ENCODE measurements at regions not wholly inside any gene's neighbourhood (a gene's known extent, or its start where the extent isn't known, plus 50 kb on each side); places are given as distances from the start of the nearest gene placed in this dataset.
"Not testable (repeated sequence)": the region's sequence is repeated elsewhere in the genome, so short reads cannot be mapped to it uniquely, and the experiment has no call there.

- Histone ChIP-seq H3K4me3 (no peak overlapping the region), H3K36me3 (no peaks in the 10 kb centered on the region), H3K27me3 (replicated peaks; ENCODE audit: insufficient read depth) (no peaks in the 10 kb centered on the region), H3K4me1 (replicated peaks) (no peaks in the 10 kb centered on the region), H3K27ac (no peak overlapping the region), H3K9me3 (no peaks in the 10 kb centered on the region)
- TF ChIP-seq POLR2AphosphoS5 (IDR thresholded peaks at IDR 0.05) (no peak), POLR2A (IDR thresholded peaks at IDR 0.05) (no peak)
- TF ChIP-seq, protein P1, sequence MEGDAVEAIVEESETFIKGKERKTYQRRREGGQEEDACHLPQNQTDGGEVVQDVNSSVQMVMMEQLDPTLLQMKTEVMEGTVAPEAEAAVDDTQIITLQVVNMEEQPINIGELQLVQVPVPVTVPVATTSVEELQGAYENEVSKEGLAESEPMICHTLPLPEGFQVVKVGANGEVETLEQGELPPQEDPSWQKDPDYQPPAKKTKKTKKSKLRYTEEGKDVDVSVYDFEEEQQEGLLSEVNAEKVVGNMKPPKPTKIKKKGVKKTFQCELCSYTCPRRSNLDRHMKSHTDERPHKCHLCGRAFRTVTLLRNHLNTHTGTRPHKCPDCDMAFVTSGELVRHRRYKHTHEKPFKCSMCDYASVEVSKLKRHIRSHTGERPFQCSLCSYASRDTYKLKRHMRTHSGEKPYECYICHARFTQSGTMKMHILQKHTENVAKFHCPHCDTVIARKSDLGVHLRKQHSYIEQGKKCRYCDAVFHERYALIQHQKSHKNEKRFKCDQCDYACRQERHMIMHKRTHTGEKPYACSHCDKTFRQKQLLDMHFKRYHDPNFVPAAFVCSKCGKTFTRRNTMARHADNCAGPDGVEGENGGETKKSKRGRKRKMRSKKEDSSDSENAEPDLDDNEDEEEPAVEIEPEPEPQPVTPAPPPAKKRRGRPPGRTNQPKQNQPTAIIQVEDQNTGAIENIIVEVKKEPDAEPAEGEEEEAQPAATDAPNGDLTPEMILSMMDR (IDR thresholded peaks at IDR 0.05): no peak
- intact Hi-C loops (cut with DNase I): no loop called here
- no peak for DNase-seq (ENCODE audit: low spot score)
These were observed 473.0 kb downstream of the PLK2 start for GRCh38 chr5:57986761-57987341.

GRCh38 chr5:57983426-57983825, 476.5 kb downstream of the PLK2 start:
- TF ChIP-seq POLR2A (IDR thresholded peaks at IDR 0.05) (no peak), POLR2AphosphoS5 (IDR thresholded peaks at IDR 0.05) (no peak)
- TF ChIP-seq, protein P1 (IDR thresholded peaks at IDR 0.05): no peak
- Histone ChIP-seq H3K27me3 (replicated peaks; ENCODE audit: insufficient read depth) (no peaks in the 10 kb centered on the region), H3K4me1 (replicated peaks) (no peaks in the 10 kb centered on the region), H3K4me3 (no peak overlapping the region), H3K27ac (no peak overlapping the region), H3K36me3 (no peaks in the 10 kb centered on the region), H3K9me3 (no peaks in the 10 kb centered on the region)
- intact Hi-C loops (cut with DNase I): no loop called here
- 43% methylated on average over 2 of the region's 2 CpGs for WGBS
- no peak for DNase-seq (ENCODE audit: low spot score)

- Histone ChIP-seq H3K27me3 (replicated peaks; ENCODE audit: insufficient read depth) (no peaks in the 10 kb centered on the region), H3K4me1 (replicated peaks) (no peaks in the 10 kb centered on the region), H3K4me3 (no peak overlapping the region), H3K9me3 (no peaks in the 10 kb centered on the region), H3K36me3 (no peaks in the 10 kb centered on the region), H3K27ac (no peak overlapping the region)
- no peak for DNase-seq (ENCODE audit: low spot score)
- WGBS: 93% methylated on average over 3 of the region's 3 CpGs
- intact Hi-C loops (cut with DNase I): no loop called here
- TF ChIP-seq, protein P1 (IDR thresholded peaks at IDR 0.05): no peak
- TF ChIP-seq POLR2AphosphoS5 (IDR thresholded peaks at IDR 0.05) (no peak), POLR2A (IDR thresholded peaks at IDR 0.05) (no peak)
These were observed 480.2 kb downstream of the PLK2 start for GRCh38 chr5:57979671-57980070.

- intact Hi-C loops (cut with DNase I): no loop called here
- 69% methylated on average over 2 of the region's 2 CpGs for WGBS
- Histone ChIP-seq H3K27ac (no peak overlapping the region), H3K36me3 (no peaks in the 10 kb centered on the region), H3K4me1 (replicated peaks) (no peaks in the 10 kb centered on the region), H3K27me3 (replicated peaks; ENCODE audit: insufficient read depth) (no peaks in the 10 kb centered on the region), H3K9me3 (no peaks in the 10 kb centered on the region), H3K4me3 (no peak overlapping the region)
- TF ChIP-seq POLR2AphosphoS5 (IDR thresholded peaks at IDR 0.05) (no peak), POLR2A (IDR thresholded peaks at IDR 0.05) (no peak)
- TF ChIP-seq, protein P1 (IDR thresholded peaks at IDR 0.05): no peak
- DNase-seq (ENCODE audit: low spot score): no peak
These were observed 483.4 kb downstream of the PLK2 start for GRCh38 chr5:57976506-57976905.

GRCh38 chr5:57972099-57972498, 487.8 kb downstream of the PLK2 start:
- WGBS: 87% methylated on average over 7 of the region's 7 CpGs
- H3K4me3 ChIP-seq; H3K36me3 ChIP-seq; intact Hi-C loops (cut with DNase I); H3K4me1 ChIP-seq (replicated peaks); H3K27ac ChIP-seq; H3K9me3 ChIP-seq; H3K27me3 ChIP-seq (replicated peaks; ENCODE audit: insufficient read depth); DNase-seq (ENCODE audit: low spot score): not testable (repeated sequence)
